ENCODE measurements at regions not wholly inside any gene's neighbourhood (a gene's known extent, or its start where the extent isn't known, plus 50 kb on each side); places are given as distances from the start of the nearest gene placed in this dataset.

DNA sequence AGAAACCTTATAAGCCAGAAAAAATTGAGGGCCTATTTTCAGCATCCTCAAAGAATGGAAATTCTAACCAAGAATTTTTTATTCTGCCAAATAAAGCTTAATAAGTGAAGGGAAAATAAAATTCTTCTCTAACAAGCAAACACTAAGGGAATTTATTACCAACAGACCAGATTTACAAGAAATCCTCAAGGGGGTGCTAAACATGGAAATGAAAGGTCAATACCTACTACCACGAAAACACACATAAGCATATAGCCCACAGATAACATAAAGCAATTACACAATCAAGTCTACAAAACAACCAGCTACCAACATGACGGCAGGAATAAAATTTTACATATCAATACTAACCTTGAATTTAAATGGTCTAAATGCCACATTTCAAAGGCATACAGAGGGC lies 883.5 kb downstream of the SI start:
- TF ChIP-seq, protein P1, sequence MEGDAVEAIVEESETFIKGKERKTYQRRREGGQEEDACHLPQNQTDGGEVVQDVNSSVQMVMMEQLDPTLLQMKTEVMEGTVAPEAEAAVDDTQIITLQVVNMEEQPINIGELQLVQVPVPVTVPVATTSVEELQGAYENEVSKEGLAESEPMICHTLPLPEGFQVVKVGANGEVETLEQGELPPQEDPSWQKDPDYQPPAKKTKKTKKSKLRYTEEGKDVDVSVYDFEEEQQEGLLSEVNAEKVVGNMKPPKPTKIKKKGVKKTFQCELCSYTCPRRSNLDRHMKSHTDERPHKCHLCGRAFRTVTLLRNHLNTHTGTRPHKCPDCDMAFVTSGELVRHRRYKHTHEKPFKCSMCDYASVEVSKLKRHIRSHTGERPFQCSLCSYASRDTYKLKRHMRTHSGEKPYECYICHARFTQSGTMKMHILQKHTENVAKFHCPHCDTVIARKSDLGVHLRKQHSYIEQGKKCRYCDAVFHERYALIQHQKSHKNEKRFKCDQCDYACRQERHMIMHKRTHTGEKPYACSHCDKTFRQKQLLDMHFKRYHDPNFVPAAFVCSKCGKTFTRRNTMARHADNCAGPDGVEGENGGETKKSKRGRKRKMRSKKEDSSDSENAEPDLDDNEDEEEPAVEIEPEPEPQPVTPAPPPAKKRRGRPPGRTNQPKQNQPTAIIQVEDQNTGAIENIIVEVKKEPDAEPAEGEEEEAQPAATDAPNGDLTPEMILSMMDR (conservative IDR thresholded peaks at IDR 0.05 in 1 of 2, IDR thresholded peaks at IDR 0.05 in 1 of 2; ENCODE audit: low read depth in 1 of 2, low read length in 2 of 2): no peak
- TF ChIP-seq EZH2 (IDR thresholded peaks at IDR 0.05; ENCODE audit: low read length, missing control alignments): no peak
